Ammon's horn (tissue), 1 donor: ENCODE measurements at regions not wholly inside any gene's neighbourhood (a gene's known extent, or its start where the extent isn't known, plus 50 kb on each side); places are given as distances from the start of the nearest gene placed in this dataset.
A peak's percentile ranks its signal among the peaks of the same experiment; 100 is the strongest.

Source experiments
- DNase-seq: peaks from one replicate; pipeline ENCODE4 v3.0.0-alpha.2; 2016; ENCODE audit warnings: low spot score

DNA sequence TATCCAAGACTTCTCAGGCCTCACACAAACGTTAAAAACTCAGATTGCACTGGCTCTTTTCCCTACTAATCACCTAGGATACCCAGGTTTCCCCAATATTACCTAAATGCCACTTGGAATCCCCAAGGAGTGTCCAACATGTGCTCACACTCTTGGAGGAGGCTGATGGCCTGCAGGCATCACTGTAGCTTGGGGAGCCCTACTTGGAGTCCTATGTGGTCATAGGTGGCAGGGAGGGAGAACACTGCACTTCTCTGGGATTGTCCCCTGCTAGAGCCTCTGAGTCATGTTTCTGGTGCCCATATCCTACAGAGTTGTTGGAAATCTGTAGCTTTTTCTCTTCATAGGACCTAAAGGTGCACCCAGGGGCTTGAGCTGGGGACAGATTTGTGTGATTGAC, 433.7 kb downstream of the ARHGEF28 start:
- no peak for DNase-seq

DNA sequence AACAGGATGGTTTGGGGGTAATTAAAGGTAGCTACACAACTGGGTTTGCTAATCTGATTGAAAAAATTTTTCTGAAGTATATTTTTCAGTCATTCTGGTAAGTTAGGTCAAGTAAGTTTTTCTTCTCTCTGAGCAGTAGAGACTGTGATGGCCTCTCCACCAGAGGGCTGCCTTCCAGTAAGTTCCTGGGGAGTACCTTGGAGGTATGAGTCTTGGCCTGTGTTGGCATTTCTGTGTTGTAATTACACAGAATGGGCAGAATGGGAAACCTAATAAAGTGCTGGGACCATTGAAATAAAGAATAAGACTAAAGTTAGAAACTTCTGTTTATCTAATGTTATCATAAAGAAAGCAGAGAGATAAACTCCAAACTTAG, 430.8 kb downstream of the ARHGEF28 start:
- no peak for DNase-seq

DNA sequence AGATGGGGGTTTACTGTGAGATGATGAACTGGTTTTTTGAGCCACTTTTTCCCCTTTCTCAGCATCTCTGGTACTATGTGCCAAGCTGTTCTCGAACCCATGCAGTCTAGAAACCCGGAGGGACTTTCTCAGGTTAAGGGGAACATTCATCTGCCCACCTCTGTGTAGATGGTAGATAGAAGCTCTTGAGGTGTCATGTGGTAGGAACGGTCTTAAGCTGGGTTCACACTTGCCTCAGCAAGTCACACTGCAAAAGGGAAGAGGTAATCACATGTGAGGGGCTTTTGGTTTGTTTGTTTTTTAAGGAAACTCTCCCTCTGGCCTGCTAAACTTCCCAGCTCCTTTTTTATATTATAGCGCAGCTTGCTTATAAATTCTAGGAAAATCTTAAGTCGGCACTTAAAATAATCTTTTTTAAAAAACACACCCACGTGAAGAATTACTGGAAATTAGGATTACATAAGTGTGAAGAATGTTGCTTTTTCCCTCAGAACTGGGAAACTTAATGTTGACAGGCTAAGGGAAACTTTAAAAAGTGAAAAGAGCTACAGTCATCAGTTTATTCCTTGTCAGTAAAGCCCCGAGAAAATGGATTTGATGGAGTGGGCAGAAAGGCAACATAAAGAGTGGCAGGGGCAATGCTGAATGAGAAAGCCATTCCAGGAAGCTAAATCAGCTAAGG, 430.3 kb downstream of the ARHGEF28 start:
- no peak for DNase-seq

DNA sequence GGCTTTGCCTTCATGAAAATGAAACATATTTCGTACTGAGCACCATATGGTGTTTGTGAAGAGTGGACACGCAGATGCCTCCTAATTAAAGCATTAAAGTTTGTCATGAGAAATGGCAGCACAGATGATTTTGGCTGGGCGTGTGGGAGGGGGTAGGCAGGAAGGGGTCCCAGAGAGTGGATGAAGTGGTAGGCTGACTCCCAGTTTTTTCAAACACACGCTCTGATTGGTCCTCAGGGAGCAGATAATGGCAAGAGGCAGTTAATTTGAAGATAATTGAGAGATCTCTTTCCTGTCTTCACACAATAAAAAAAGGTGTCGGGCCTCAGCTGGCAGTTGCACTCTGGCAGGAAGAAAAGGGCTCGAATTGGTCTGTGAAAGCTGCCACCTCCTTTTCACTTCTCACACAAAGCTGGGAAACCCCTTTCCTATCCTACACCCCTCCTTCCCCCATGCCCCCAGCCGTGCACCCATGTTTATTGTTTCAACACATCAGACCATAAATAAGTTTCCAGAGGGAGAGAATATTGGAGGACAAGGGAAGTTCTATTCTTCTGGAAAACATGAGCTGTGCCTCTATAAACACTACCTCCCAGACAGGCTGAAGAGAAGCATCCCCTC, 429.6 kb downstream of the ARHGEF28 start:
- DNase-seq: no peak

DNA sequence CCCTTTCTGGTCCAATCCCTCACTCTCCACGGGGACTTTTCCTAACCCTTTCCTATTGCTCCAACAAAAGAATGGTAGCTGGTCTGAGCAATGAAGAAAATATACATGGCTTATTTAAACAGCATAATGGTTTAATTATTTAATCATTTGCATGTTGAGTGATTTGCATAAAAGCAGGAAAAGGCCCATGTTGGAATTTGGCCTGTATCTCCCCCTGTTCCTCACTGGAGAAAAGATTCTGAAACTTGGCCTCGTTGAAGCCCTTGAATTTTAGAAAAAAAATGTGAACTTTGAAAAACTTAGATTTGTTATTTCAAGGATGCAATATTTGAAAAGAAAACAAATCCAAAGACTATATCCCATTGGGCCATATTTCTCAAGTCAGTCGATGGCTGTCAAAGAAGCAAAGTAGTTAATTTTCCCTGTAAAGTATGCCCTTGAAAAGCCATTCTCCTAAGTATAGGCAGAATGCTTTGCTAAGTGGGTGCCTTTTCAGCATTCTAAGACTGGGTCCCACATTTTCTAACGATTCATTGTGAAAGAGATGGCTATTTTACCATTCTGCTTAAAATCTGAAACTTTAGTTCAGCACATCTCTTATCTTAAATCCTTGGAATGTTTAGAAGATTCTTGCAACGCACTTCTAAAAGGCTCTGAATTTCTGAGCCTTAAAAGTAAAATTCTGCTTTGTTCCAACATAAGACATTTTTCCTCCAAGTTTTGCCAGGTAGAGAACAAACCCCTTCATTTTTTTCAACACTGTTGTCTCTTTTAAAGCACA, 428.8 kb downstream of the ARHGEF28 start:
- no peak for DNase-seq

DNA sequence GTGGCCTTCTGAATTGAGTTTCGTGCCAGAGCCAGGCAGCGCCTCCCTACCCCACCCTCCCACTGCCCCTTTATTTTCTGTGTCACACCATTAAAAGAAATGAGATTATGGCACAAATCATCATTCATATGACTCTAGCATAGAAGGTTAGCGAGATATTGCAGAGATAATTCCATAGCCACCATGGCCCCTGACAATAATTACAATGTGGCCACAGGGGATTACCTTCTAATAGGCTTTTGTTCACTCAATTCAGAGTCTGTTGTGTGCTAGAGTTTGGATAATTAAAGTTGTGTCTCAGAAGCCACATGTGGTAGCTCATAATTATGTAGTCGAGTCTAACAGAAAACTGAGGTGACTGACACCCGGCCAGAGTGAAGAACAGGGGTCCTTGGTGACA, 428.1 kb downstream of the ARHGEF28 start:
- DNase-seq: no peak

DNA sequence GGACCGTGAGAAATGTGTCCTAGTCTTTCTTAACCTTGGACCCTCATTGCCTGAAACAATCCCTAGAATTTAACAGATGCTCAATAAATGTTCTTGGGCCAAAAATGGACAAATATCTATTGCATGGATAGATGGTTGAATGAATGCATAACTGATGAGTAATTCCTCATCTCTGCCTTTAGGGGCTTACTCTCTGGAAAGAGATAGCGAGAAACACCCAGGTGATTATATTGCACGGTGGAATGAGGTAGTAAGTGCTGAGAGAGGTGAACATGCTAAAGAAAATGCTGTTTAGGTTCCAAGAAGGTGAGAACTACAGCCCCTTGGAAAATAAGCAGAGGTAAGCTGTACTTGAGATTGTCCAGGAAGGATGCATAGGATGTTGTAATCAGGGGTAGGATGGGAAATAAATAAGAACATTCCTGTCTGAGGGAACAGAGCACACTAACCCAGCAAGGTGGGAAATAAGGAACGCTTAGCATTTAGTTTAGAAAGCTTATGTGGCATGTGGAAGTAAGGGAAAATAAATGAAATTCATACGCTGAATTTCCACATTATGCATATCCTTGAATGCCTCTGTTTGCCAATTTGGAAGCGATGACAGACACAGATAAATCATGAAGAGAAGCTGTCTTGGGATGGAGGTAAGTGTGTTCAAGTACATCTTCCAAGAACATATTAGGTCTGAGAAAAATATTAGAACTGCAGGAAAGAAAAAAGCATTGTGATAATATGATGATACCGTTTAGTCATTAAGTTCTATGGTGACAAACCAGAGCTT, 426.6 kb downstream of the ARHGEF28 start:
- no peak for DNase-seq

DNA sequence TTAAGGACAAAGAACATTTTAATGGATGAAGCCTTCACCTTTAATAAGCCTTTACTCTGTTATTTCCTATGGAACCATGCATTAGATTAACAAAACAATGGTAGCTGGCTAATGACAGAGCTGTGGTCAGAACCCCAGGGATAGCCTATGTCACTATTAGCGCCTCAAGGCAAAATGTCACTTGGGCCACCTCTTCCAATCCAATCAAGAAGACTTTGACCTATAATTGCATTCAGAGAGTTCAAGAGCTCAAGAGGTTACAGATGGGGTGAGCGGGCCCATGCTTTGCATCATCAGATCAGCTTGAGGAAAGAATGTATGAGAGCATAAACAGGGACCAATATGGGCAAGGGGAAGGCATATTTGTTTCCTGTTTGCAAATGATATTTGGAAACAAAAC, 425.1 kb downstream of the ARHGEF28 start:
- DNase-seq: no peak

DNA sequence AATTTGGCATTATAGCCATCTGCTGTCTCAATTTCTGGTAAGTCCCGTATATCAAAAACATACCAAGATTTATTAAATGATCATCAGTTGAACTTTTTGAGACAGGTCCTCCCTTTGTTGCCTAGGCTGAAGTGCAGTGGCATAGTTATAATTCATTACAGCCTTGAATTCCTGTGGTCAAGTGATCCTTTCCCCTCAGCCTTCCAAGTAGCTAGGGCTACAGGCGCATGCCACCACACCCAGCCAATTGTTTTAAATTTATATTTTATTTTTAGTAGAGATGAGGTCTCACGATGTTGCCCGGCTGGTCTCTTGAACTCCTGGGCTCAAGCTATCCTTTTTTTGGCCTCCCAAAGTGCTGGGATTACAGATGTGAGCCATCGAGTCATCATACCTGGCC, 418.9 kb downstream of the ARHGEF28 start:
- no peak for DNase-seq

DNA sequence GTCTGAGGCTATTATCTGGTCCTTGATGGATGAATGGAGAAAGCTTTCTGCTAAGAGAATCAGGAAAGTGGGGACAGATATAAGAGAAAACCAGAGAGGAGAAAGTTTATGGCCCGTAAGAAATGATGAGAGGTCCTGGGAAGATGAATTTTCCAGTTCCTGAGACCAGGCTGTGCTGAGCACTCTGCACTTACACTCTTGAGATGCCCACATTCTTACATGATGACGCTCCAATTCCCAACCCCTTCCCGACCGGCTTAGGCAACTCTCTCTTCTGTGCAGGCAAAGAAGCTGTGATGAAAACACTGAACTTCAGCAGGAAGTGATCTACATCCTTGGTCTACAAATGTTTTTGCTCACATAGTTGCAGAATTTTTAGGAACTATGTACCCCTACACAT, 417.0 kb downstream of the ARHGEF28 start:
- no peak for DNase-seq

DNA sequence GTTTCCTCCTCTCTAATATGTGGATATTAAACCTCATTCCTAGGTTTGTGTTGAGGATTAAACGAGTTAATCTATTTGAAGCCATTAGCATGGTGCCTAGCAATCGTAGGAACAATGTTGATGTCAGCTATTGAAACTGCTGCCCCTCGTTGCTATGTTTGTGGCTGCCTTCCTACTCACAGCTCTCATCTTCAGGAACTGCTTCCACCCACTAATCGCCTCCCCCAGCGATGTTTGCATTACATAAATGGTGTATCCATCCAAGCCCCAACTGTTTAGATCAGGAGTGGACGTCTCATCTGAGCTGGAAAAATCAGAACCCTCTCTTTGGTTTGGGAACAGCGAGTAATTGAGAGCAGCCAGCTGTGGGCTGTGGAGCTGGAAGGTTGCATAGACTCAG, 416.6 kb downstream of the ARHGEF28 start:
- DNase-seq: peak; percentile 45

DNA sequence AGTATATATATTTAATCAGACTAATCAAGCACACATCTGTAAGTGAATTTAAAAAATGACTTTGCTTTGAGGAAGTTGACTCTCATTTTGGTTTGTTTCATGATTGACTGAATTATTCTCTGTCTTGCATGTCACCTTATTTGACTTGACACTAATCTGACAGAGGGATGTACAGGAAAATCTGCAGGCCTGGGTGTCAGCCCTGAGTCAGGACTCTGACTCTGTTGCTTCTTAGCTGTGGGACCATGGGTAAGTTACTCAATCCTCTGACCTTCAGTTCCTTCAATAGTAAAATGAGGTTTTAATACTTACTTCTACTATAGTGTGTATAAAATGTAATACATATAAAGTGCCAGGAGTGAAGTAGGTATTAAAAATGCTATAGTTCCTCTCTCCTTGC, 415.9 kb downstream of the ARHGEF28 start:
- no peak for DNase-seq

DNA sequence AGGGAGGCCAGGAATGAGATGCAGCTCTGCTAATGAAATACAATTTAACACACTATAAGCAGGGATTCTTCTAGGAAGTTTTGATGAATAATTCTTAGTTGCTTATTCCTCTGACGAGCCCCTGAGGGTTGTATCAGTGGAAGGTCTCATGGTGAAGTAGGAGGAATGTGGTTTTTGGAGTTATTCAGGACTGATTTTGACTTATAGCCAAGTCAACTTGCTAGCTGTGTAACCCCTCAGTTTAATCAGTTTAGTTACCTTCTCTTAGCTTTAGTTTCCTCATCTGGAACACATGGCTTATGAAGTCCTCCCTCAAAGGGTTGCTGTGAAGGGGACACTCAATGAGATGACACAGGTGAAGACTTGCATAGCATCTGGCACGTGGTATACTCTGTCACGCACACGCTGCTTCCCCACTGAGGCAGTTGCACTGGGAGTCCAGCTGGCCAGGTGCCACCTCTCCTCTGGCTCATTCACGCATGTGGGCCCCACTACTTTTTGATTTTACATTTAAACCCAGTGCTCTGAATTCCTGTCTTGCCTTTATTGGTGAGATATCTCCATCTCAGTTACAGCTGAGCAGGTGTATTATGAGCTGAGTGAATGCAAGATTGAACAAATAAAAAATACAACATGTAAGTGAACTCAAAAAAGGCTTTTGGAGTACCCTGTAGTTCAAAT, 415.0 kb downstream of the ARHGEF28 start:
- DNase-seq: no peak

DNA sequence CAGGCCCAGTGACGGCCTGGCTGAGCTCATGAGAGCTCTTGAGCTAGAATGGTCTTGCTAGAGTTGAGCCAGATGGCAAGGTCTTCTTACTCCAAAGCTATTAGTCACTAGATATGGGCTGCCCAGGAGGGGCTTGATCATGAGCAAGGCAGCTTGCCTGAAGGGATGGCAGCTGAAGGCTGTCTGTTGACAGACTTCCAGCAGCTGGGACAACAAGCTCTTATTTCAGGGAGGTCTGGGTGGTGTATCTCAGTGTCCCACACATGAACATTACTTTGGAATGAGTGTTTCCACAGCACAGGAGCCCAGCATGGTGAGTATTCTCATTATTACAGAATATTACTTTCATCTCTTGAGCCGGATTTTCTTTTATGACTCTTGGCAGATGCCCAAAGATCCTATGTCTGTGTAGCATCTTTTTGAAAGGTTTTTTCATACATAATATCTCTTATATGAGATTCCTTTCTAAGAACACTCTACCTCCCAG, 414.1 kb downstream of the ARHGEF28 start:
- DNase-seq: no peak

DNA sequence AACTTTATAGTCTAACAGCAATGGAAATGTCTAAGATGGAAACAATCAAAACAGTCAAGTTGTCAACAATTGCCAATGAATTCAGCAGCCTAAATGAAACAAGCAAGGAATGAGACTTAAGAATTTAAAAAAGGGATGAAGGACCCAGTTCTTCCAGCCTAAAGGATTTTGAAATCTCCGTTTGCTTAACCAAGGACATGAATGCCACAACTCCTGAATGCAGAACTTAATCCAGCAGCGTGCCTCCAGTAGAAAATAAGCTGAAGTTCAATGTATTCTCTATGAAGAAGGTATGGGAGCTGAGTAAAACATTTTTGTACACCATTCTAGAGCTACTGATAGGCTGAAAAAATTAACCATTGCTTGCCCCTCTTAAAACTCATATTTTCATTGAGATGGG, 411.3 kb downstream of the ARHGEF28 start:
- no peak for DNase-seq

DNA sequence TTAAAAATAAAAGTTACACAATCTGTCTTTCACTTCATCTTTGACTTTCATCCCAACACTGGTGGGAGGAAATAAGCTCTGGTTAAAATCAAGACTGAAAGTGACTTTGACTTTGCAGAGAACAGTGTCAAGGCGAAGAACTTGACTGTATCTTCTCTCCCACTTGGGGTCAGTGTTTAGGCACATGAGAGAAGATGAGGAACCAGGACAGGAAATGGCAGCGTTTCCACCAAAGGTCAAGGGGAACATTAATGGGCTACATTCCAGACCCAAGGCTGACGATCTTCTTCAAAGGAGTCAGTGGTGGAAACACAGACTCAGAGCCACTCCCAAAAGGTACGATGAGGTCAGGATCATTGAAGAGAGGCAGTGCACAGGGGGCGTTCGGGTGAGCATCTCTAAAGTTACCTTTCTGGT, 409.5 kb downstream of the ARHGEF28 start:
- DNase-seq: peak; percentile 71

DNA sequence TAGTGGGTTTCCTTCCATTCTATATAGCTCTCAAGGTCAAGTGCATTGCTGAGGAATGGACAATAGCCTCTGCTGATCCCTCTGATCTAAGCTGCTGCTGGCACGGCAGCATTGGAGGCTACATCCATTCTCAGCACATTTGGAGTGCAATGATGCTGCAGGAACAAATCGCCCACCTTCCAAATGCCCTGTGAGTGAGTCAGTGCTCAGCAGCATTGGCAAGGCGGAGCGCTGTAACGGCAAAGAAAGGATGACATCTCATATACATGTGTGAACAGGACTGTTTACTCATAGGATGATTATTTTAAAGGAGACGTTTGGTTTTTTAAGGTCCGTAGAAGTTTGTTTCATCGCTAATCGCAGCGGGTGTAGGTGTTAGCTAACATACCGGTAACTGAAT, 408.7 kb downstream of the ARHGEF28 start:
- peak; percentile 77 for DNase-seq

DNA sequence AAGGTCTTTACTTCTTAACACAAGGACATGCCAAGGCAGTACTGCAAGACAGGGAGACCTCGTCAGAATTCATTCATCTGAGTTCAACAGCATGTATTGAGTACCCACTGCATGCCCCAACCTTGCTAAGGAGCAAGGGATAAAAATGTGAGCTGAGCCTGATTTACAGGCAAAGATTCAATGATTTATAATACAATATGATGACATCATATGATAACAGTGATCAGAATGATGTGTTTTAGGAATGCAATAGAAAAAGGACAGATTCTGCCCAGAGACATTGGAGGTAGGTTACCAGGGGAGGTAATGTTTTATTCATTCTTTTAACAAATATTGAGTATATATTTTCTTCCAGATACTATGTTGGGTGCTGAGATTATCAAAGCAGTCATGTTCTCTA, 406.6 kb downstream of the ARHGEF28 start:
- DNase-seq: no peak

DNA sequence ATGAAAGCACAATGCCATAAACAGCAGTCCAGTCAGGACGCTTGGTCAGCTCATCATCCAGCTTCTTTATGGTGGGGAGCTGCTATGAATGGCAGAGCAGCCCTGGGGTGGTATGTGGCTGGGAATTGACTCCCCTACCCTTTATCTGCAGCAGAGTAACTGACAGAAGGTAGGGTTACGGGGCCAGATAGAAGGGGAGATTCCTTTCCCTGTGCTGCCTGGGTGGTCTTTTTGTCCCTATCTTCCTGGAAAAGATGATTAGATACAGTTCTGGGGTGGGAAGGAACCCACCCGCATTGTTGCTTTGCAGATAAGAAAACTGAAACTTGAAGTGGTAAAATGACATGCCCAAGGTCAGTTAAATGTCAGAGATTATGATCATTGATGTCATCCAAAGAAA, 405.5 kb downstream of the ARHGEF28 start:
- no peak for DNase-seq

DNA sequence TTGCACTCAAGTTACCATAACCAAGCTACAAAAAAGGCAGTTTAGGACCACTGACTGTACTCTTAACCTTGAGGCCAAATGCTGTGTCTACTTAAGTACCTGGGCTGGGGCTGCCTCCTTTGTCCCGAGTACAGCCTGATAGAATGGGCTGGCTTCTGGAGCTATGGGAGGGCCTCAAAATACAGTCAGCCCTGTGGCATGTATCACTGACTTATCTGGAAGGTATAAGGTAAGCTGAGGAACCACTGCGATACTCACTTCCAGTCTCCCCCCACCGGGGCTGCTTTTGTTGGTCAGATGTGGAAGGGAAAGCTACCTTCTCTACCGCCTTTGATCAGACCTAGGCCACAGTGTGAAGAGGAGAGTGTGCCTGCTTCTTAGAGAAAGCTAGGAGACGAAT, 404.8 kb downstream of the ARHGEF28 start:
- no peak for DNase-seq

DNA sequence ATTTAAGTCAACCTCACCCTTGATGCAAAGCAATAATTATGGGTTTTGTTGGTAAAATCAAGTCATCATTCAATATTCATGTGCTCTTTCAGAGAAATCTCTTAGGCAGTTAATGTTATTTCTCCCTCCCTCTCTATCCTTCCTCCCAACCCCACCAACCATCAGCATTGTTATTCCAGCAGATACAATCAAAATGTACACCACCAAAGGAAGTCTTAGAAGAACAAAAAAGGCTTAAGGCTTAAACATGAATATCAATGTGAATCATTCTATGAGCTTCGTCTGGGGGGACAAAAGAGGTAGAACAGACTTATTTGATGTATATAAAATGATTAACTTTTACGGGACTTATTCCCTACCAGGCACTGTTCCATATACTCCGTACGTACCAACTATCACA, 404.4 kb downstream of the ARHGEF28 start:
- no peak for DNase-seq

DNA sequence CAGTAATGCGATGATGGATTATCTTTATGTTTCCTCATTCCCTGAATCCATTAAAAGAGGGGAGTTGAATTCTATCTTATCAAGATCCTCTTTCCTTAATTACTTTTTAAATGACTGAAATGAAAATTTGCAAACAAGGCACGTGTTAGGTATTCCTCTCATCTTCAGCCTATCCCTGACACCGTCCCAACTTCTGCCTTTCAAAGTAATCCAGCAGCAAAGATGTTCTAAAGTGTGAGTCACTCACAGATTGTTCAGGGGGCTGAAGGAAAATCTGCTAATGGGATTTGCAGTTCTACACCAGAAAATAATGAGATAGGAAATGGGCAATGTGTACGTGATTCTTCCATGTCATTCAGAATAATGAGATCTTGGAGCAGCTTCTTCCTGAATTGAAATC, 403.0 kb downstream of the ARHGEF28 start:
- DNase-seq: no peak
